ENCODE measurements at regions not wholly inside any gene's neighbourhood (a gene's known extent, or its start where the extent isn't known, plus 50 kb on each side); places are given as distances from the start of the nearest gene placed in this dataset.

DNA sequence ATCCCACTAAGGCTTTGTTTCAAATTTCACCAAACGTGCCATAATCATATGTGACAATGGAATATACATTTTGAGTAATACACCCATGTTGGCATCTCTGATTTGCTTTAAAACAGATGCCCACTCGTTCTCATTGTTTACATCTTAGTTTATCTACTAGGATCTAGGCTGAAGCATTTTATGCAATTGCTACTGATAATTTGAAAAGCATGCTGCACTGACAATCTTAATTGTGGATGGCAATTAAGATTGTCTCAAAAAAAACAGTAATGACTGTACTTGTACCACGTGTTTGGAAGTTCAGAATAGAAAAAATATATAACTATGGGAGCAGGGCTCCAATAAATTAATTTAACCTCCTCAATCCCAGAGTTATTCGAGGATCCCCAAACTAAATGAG, 136.8 kb downstream of the CRPPA start:
- TF ChIP-seq, protein P1, sequence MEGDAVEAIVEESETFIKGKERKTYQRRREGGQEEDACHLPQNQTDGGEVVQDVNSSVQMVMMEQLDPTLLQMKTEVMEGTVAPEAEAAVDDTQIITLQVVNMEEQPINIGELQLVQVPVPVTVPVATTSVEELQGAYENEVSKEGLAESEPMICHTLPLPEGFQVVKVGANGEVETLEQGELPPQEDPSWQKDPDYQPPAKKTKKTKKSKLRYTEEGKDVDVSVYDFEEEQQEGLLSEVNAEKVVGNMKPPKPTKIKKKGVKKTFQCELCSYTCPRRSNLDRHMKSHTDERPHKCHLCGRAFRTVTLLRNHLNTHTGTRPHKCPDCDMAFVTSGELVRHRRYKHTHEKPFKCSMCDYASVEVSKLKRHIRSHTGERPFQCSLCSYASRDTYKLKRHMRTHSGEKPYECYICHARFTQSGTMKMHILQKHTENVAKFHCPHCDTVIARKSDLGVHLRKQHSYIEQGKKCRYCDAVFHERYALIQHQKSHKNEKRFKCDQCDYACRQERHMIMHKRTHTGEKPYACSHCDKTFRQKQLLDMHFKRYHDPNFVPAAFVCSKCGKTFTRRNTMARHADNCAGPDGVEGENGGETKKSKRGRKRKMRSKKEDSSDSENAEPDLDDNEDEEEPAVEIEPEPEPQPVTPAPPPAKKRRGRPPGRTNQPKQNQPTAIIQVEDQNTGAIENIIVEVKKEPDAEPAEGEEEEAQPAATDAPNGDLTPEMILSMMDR (IDR thresholded peaks at IDR 0.05; ENCODE audit: low read depth, low read length, poor library complexity, severe bottlenecking) = no peak
- no peak for TF ChIP-seq EZH2phosphoT487 (IDR thresholded peaks at IDR 0.05; ENCODE audit: borderline replicate concordance, low read length)

Measured in DOHH2 (cell line).